Renal cortical epithelial cell (primary cell): ENCODE measurements at regions not wholly inside any gene's neighbourhood (a gene's known extent, or its start where the extent isn't known, plus 50 kb on each side); places are given as distances from the start of the nearest gene placed in this dataset.

Experiments used
- DNase-seq: peaks from one replicate; pipeline ENCODE4 v3.0.0-alpha.2; 2011; ENCODE audit warnings: low read depth

- DNase-seq, result no peak
Measured at GRCh38 chr3:73296859-73297258, 235.4 kb downstream of the EBLN2 start.

- no peak for DNase-seq
Measured at GRCh38 chr3:73298243-73299183, 237.1 kb downstream of the EBLN2 start.

DNA sequence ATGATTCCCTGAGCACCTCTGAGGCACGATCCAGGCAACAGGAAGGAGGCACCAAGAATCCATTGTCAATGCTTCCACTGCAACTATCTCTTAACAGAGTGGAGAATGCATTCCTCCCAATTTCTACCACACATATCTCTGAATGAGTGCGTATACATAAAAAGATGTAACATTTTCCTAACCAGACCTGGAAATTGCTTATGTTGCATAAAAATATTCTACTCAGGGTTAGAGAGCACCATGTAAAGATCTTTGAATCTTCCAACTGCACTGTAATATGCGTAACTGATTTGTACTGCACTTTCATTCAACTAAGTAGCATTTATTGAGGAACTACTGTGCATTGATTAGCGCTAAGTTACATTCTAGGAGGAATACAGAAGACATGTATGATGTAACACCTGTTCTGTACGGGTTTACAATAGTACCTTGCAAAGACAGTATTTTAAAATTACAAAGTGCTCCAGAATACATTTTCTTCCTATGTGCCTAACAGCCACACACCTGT, 237.8 kb downstream of the EBLN2 start:
- no peak for DNase-seq

GRCh38 chr3:73314151-73314951, 252.9 kb downstream of the EBLN2 start:
- DNase-seq, result no peak

DNA sequence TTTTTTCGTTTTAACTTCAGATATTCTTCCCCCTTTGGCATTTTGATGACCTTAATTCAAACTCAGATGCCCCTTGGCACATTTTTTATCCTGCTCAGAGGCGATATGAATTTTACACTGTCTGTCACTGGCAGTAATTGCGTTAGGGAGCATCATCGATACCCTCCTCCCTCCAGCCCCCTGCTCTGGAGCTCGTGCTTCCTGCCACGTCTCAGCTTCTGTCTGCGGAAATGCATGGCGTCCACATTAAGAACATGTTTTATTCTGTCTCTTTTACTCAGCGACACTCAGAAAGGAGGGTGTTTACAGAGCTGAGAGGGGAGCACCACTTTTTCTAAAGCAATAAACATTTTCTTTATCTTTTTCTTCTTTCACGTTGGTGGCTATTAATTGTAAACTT, 254.2 kb downstream of the EBLN2 start:
- DNase-seq, result no peak

DNA sequence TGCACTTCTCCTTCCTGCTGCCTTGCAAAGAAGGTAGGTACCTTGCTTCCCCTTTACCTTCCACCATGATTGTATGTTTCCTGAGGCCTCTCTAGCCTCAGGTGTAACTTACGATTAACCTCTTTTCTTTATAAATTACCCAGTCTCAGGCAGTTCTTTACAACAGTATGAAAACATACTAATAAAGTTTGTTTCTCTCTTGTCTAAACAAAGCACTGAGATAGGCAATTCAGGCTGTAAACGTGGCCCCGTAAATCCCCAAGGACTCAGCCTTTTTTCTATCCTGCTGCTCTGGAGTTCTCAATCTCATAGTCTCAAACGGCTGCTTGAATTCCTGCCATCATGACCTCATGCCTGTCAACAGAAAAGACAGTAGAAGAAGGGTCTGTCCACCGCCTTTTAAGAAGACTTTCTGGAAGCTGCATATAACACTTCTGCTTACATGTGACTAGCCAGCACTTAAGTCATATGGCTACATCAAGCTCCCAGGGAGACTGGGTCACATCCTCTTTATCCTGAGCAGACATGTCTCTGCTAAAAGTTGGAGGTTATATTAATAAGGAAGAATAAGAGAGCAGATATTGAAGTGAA, 257.8 kb downstream of the EBLN2 start:
- no peak for DNase-seq

DNA sequence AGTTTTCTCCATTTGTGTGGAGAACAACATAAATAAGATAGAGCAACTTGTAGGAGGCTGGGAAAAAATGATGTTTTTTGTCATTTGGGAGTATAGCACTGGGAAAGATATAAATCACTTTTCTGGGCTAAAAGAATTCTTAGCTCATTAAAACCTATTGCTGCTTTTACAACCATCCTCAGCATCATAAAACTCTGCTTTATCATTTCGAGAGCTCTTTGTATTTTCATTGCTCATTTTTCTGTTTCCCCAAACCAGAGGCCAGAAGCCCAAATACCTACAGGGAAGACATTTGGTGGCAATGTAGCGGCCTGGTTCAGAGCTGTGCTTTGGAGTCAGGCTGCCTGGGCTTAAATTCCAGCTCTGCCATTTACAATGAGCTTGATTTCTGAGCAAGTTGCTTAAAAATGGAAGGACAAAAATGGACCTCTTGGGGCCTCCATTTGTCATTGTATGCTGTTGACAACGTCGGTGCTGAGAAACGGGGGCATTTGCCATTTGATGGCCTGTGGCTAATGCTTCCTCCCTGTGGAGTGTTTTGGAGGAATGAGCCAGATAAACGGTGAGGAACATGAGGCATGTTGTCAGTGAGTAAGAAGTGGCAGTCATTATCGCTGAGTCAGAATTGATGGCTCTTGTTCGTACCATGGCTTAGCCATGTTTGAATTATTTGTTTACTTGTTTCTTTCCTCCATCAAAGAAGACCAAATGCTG, 260.0 kb downstream of the EBLN2 start:
- DNase-seq, result no peak

DNA sequence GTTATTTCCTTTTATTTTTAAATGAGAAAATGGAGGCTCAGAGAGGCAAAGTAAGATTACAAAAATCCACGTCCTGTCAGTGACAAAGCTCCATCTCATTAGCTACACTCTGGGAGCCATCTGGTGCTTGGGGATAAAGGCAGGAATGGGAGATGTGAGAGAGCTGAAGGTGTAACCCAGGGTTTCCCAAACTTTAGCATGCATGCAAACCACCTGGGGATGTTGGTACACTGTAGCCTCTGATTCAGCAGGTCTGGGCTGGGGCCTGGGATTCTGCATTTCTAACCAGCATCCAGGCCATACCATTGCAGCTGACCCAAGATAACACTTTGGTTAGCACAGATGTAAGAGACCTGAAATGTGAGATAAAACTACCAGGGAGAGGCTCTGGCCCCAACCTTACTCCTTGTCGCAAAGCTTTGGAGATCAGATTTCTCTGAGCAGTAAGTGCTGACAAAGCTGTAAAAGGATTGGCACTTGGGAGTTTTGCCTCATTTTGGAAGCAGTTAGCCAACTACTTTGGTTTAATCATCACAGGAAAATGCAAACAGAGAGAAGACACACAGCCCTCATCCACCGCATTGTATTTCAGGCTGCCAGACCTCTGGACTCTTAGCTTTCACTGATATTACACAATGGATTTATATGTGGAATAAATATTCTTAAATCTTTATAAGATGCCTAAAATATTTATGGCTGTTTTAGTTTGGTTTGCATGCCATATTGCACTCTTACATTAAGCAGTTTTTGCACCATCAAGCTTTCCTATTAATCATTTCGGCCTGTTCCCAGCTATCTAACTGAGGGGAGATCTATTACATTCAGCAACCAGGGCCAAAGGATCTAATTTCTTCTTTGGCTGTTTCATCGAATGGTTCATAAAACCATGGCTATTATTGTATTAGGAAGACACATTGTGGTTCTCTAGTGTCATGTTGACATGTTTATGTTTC, 263.0 kb downstream of the EBLN2 start:
- no peak for DNase-seq

DNA sequence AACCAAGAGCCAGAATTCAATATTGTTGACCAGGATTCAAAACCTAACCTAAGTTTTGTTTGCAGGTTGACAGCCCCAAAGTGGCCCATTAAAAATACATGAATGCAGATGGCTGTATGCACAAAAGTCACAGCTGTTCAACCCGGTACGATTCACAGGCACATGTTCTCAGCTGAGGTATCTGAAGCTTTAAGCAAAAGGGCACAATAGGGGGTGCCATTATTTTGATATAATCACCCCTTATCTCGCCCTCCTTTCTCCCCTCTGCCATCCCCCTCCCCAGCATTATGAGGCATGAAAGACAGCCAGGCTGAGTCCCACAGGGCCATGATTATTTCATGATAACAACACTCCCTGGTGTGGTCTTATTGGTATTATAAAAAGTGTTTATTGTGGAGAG, 264.9 kb downstream of the EBLN2 start:
- DNase-seq, result no peak

- DNase-seq, result no peak
Measured at GRCh38 chr3:73327052-73327451, 265.6 kb downstream of the EBLN2 start.
